ENCODE measurements at regions not wholly inside any gene's neighbourhood (a gene's known extent, or its start where the extent isn't known, plus 50 kb on each side); places are given as distances from the start of the nearest gene placed in this dataset.
"Not testable (repeated sequence)": the region's sequence is repeated elsewhere in the genome, so short reads cannot be mapped to it uniquely, and the experiment has no call there.

GRCh38 chr4:160406263-160406825 is 1303.5 kb downstream of the RAPGEF2 start:
- TF ChIP-seq, protein P1, sequence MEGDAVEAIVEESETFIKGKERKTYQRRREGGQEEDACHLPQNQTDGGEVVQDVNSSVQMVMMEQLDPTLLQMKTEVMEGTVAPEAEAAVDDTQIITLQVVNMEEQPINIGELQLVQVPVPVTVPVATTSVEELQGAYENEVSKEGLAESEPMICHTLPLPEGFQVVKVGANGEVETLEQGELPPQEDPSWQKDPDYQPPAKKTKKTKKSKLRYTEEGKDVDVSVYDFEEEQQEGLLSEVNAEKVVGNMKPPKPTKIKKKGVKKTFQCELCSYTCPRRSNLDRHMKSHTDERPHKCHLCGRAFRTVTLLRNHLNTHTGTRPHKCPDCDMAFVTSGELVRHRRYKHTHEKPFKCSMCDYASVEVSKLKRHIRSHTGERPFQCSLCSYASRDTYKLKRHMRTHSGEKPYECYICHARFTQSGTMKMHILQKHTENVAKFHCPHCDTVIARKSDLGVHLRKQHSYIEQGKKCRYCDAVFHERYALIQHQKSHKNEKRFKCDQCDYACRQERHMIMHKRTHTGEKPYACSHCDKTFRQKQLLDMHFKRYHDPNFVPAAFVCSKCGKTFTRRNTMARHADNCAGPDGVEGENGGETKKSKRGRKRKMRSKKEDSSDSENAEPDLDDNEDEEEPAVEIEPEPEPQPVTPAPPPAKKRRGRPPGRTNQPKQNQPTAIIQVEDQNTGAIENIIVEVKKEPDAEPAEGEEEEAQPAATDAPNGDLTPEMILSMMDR (IDR thresholded peaks at IDR 0.05) = no peak
- no peak for TF ChIP-seq POLR2A (IDR thresholded peaks at IDR 0.05)
- 88 to 96% methylated on average over 5 of the region's 5 CpGs for WGBS, 2 donors
- no peak for DNase-seq (ENCODE audit: low spot score in 2 of 2)
- H3K4me3 ChIP-seq (ENCODE audit: low read depth, poor library complexity, severe bottlenecking) = no peak overlapping the region
- intact Hi-C loops (cut with DNase I; ENCODE audit: low total_unique reads) = no loop called here

DNA sequence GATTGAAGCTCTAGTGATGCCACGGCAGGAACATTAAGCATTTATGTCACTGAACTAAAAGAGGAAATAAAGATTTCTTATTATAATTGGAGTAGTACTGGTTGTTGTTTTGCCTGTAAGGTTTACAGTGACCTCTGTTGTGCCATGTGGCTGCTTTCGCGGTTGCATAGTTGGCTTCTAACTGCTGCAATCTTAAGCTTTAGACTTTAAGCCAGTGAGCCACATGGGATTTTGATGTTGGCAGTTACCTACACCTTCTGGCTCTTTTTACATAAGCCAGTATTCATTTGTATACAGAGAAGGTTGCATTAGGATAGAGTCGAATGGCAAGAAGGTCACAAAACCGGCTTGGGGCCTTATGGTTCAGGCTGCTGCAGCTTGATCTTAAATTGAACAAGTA is 1311.6 kb downstream of the RAPGEF2 start:
- DNase-seq (ENCODE audit: low spot score in 2 of 2) = no peak
- WGBS, 2 donors = 86 to 91% methylated on average over 5 of the region's 5 CpGs
- intact Hi-C loops (cut with DNase I; ENCODE audit: low total_unique reads) = no loop called here
- TF ChIP-seq, protein P1 (IDR thresholded peaks at IDR 0.05) = no peak
- no peak for TF ChIP-seq POLR2A (IDR thresholded peaks at IDR 0.05)
- H3K4me3 ChIP-seq (ENCODE audit: low read depth, poor library complexity, severe bottlenecking) = no peak overlapping the region

DNA sequence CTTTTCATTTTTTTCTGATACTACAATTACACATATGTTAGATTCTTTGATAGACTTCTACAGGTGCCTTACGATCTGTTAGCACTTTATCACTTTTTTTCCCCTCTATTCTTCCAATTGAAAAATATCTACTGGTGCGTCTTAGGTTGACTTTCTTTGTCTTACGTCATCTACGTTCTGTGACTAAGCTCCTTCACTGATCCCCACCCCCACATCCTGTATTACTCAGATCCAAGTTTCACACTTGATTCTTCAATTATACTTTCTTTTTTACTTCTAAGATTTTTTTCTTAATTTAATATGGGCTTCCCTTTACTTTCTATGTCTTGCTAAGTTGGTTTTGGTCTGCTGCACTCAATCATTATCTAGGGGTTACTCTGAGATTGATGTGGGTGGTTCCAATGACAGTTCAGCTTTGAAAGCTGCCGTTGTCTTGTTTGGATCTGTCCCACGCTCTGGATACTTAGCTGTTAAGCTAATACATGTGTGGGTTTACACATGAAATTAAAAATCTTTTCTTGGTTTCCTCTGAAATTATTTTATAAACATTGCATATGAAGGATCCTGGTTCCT is 1321.1 kb downstream of the RAPGEF2 start:
- H3K4me3 ChIP-seq (ENCODE audit: low read depth, poor library complexity, severe bottlenecking) = no peak overlapping the region
- TF ChIP-seq POLR2A (IDR thresholded peaks at IDR 0.05) = no peak
- TF ChIP-seq, protein P1 (IDR thresholded peaks at IDR 0.05) = no peak
- WGBS, 2 donors = 70 to 73% methylated on average over 6 of the region's 6 CpGs
- intact Hi-C loops (cut with DNase I; ENCODE audit: low total_unique reads) = no loop called here
- no peak for DNase-seq (ENCODE audit: low spot score in 2 of 2)

DNA sequence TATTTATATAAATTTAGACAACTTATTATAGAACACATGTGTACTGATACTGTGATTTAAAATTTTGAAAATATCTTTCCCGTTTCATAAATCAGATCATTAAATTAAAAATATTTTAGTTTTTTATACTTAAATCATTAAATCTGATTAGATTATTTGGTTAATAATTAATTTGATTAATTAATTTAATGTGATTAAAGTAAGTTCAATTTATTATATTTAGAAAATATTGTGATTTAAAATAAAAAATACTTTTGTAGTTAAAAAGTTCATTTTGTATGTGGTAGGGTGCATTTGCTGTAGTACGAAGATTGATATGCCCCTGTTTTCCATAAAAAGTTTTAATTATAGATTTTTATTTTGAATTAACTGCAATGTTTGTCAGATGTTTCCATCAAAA is 1323.4 kb downstream of the RAPGEF2 start:
- WGBS, 2 donors = 82 to 83% methylated on average over 2 of the region's 2 CpGs
- DNase-seq (ENCODE audit: low spot score in 2 of 2) = no peak
- no peak for TF ChIP-seq POLR2A (IDR thresholded peaks at IDR 0.05)
- TF ChIP-seq, protein P1 (IDR thresholded peaks at IDR 0.05) = no peak
- no peak overlapping the region for H3K4me3 ChIP-seq (ENCODE audit: low read depth, poor library complexity, severe bottlenecking)
- intact Hi-C loops (cut with DNase I; ENCODE audit: low total_unique reads) = no loop called here

DNA sequence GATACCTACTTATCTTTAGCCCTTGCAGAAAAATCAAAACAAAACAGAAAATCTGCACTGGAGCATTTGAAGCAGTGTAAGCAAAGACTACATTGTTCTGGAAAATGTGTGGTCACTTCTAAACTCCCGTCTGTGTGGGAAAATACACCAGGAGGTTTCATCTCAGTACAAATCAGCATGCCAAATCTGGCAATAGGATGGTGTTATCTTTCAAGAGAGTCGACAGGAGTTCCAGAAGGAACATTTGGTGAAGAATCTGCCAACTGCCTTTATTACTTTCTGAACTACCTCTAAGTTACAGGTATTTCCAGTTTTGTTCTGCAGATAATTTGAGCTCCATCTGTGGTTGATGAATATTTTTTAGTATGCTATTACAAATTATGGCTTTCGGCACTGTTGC is 1348.0 kb downstream of the RAPGEF2 start:
- DNase-seq (ENCODE audit: low spot score in 2 of 2) = no peak
- no peak overlapping the region for H3K4me3 ChIP-seq (ENCODE audit: low read depth, poor library complexity, severe bottlenecking)
- 35 to 40% methylated on average over 3 of the region's 3 CpGs for WGBS, 2 donors
- TF ChIP-seq, protein P1 (IDR thresholded peaks at IDR 0.05) = no peak
- TF ChIP-seq POLR2A (IDR thresholded peaks at IDR 0.05) = no peak
- intact Hi-C loops (cut with DNase I; ENCODE audit: low total_unique reads) = no loop called here

GRCh38 chr4:160481696-160482690 is 1379.1 kb downstream of the RAPGEF2 start:
- 87 to 92% methylated on average over 33 to 39 of the region's 39 CpGs for WGBS, 2 donors
- H3K4me3 ChIP-seq (ENCODE audit: low read depth, poor library complexity, severe bottlenecking); DNase-seq (ENCODE audit: low spot score in 2 of 2): not testable (repeated sequence)
- intact Hi-C loops (cut with DNase I; ENCODE audit: low total_unique reads) = loop anchor here (2.0 kb wide), 1 partner anchor 77 kb away; no protein-coding TSS in a partner anchor

Measured in lower leg skin (tissue), 4 donors.